Ovary (tissue), 3 donors: ENCODE measurements at regions not wholly inside any gene's neighbourhood (a gene's known extent, or its start where the extent isn't known, plus 50 kb on each side); places are given as distances from the start of the nearest gene placed in this dataset.

Experiments used
- EP300 ChIP-seq: sonication (generic); formaldehyde crosslinking; IDR thresholded peaks from one replicate; pipeline ENCODE4 v1.6.1; 2017; ENCODE audit warnings: antibody characterized with exemption
- POLR2A ChIP-seq: fragments of 450-650 bp; IDR thresholded peaks from one replicate; pipeline ENCODE4 v1.6.1; 2017; ENCODE audit warnings: antibody characterized with exemption, mild to moderate bottlenecking, moderate library complexity
- TF ChIP-seq, protein P1 (sequence below), 3 donors: fragments of 450-650 bp in 2 of 3; fragments of 200-600 bp in 1 of 3; IDR thresholded peaks; one replicate each; pipeline versions ENCODE4 v1.5.1 to v1.8.0; 2016 to 2022; ENCODE audit warnings: antibody characterized with exemption in 3 of 3, mild to moderate bottlenecking in 1 of 3
- donor health status: DM: no; HTN: no; CAD: no.

DNA sequence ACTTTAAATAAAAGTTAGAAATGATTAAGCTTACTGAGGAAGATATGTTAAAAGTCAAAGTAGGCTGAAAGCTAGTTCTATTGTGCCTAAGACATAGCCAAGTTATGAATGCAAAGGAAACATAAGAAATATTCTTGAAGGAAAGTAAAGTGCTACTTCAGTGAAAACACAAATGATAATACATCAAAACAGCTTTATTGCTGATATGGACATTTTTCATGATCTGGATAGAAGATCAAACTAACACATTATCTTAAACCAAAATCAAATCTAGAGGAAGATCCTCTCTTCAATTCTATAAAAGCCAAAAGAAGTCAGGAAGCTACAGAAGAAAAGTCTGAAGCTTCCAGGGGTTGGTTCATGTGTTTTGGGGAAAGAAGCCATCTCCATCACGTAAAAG is 545.9 kb downstream of the COL11A1 start:
- TF ChIP-seq POLR2A (no peak), EP300 (no peak)
- TF ChIP-seq, protein P1, sequence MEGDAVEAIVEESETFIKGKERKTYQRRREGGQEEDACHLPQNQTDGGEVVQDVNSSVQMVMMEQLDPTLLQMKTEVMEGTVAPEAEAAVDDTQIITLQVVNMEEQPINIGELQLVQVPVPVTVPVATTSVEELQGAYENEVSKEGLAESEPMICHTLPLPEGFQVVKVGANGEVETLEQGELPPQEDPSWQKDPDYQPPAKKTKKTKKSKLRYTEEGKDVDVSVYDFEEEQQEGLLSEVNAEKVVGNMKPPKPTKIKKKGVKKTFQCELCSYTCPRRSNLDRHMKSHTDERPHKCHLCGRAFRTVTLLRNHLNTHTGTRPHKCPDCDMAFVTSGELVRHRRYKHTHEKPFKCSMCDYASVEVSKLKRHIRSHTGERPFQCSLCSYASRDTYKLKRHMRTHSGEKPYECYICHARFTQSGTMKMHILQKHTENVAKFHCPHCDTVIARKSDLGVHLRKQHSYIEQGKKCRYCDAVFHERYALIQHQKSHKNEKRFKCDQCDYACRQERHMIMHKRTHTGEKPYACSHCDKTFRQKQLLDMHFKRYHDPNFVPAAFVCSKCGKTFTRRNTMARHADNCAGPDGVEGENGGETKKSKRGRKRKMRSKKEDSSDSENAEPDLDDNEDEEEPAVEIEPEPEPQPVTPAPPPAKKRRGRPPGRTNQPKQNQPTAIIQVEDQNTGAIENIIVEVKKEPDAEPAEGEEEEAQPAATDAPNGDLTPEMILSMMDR (IDR thresholded peaks at IDR 0.05): no peak
